ENCODE measurements at regions not wholly inside any gene's neighbourhood (a gene's known extent, or its start where the extent isn't known, plus 50 kb on each side); places are given as distances from the start of the nearest gene placed in this dataset.

GRCh38 chr9:29437526-29437925 lies 1864.2 kb upstream of the C9orf72 start:
- TF ChIP-seq RAD21 (IDR thresholded peaks at IDR 0.05; ENCODE audit: low read length) (no peak), RFX5 (IDR thresholded peaks at IDR 0.05; ENCODE audit: low read depth, low read length) (no peak), CHD1 (IDR thresholded peaks at IDR 0.05; ENCODE audit: low read depth, low read length) (no peak), POLR2A (IDR thresholded peaks at IDR 0.05; ENCODE audit: low read depth, low read length) (no peak), MAFK (IDR thresholded peaks at IDR 0.05; ENCODE audit: low read depth, low read length) (no peak), MXI1 (IDR thresholded peaks at IDR 0.05; ENCODE audit: borderline replicate concordance, low read depth, low read length) (no peak), NFE2L2 (IDR thresholded peaks at IDR 0.05; ENCODE audit: low read depth, low read length) (no peak), BHLHE40 (IDR thresholded peaks at IDR 0.05; ENCODE audit: low read depth, low read length) (no peak)
- TF ChIP-seq, protein P1, sequence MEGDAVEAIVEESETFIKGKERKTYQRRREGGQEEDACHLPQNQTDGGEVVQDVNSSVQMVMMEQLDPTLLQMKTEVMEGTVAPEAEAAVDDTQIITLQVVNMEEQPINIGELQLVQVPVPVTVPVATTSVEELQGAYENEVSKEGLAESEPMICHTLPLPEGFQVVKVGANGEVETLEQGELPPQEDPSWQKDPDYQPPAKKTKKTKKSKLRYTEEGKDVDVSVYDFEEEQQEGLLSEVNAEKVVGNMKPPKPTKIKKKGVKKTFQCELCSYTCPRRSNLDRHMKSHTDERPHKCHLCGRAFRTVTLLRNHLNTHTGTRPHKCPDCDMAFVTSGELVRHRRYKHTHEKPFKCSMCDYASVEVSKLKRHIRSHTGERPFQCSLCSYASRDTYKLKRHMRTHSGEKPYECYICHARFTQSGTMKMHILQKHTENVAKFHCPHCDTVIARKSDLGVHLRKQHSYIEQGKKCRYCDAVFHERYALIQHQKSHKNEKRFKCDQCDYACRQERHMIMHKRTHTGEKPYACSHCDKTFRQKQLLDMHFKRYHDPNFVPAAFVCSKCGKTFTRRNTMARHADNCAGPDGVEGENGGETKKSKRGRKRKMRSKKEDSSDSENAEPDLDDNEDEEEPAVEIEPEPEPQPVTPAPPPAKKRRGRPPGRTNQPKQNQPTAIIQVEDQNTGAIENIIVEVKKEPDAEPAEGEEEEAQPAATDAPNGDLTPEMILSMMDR (conservative IDR thresholded peaks at IDR 0.05; ENCODE audit: low read depth, low read length): no peak
- TF ChIP-seq, protein P2, sequence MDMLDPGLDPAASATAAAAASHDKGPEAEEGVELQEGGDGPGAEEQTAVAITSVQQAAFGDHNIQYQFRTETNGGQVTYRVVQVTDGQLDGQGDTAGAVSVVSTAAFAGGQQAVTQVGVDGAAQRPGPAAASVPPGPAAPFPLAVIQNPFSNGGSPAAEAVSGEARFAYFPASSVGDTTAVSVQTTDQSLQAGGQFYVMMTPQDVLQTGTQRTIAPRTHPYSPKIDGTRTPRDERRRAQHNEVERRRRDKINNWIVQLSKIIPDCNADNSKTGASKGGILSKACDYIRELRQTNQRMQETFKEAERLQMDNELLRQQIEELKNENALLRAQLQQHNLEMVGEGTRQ (IDR thresholded peaks at IDR 0.05; ENCODE audit: low read depth, low read length): no peak
